Thoracic aorta (tissue), 2 donors: ENCODE measurements at regions not wholly inside any gene's neighbourhood (a gene's known extent, or its start where the extent isn't known, plus 50 kb on each side); places are given as distances from the start of the nearest gene placed in this dataset.

Experiments used
- ATAC-seq: fragments of 150-250 bp; one replicate; pipeline ENCODE4 v1.8.0; 2017; ENCODE audit warnings: low read depth; ENCODE audit not compliant: insufficient number of reproducible peaks, low FRiP score
- DNase-seq: peaks from one replicate; pipeline ENCODE4 v3.0.0-alpha.2; 2020; ENCODE audit warnings: low spot score
- H3K27ac ChIP-seq, 2 donors: fragments of 200-600 bp; sonication (generic); 1 replicate in 1 of 2; 2 replicates in 1 of 2; pipeline ENCODE4 v1.5.1; 2016; ENCODE audit warnings: mild to moderate bottlenecking in 2 of 2, moderate library complexity in 2 of 2
- H3K27me3 ChIP-seq: fragments of 200-600 bp; sonication (generic); replicated peaks from 2 replicates; pipeline ENCODE4 v1.6.0; 2016; ENCODE audit warnings: mild to moderate bottlenecking; ENCODE audit not compliant: insufficient read depth
- H3K36me3 ChIP-seq: fragments of 200-600 bp; sonication (generic); one replicate; pipeline ENCODE4 v1.5.1; 2016
- H3K4me1 ChIP-seq, 2 donors: fragments of 200-600 bp; sonication (generic); 1 replicate in 1 of 2; 2 replicates in 1 of 2; pipeline versions ENCODE4 v1.5.1 to v1.6.0; 2016; ENCODE audit warnings: low read depth in 2 of 2, mild to moderate bottlenecking in 1 of 2; ENCODE audit not compliant: control insufficient read depth in 1 of 2
- H3K4me3 ChIP-seq: fragments of 200-600 bp; sonication (generic); 2 replicates; pipeline ENCODE4 v1.5.1; 2016; ENCODE audit warnings: mild to moderate bottlenecking
- H3K9me3 ChIP-seq: fragments of 200-600 bp; sonication (generic); 2 replicates; pipeline ENCODE4 v1.5.1; 2016
- CTCF ChIP-seq: fragments of 200-600 bp; sonication (generic); IDR thresholded peaks from one replicate; pipeline ENCODE4 v1.5.1; 2019; ENCODE audit warnings: antibody characterized with exemption

GRCh38 chr1:90370686-90371447 is 346.2 kb downstream of the BARHL2 start:
- Histone ChIP-seq H3K27me3 (no peaks in the 10 kb centered on the region), H3K36me3 (no peaks in the 10 kb centered on the region), H3K4me3 (no peak overlapping the region), H3K4me1 (peaks cover 11 to 28% of the 10 kb centered on the region in 2 donors), H3K9me3 (no peaks in the 10 kb centered on the region), H3K27ac (no peak overlapping the region)
- DNase-seq: no peak
- no peak for TF ChIP-seq CTCF
- ATAC-seq: no peak

DNA sequence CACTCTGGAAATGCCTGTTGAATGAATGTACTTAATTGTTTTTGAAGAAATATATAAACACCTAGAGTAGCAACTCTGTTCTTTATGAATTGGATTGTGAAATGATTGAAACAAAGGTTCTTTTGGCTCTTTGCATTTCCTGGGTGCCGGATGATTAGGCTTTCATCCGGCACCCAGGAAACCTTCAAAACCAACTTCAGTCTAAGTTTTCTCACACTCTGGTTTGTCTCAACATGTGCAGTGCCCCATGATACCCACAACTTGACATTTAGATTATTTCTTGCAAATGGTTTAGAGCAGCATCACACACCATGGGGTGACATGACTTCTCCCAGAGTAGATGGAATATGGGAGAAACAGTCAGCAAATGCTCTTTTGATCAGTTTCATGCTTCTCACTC is 354.9 kb downstream of the BARHL2 start:
- Histone ChIP-seq H3K4me1 (peaks cover 0 to 5% of the 10 kb centered on the region in 2 donors), H3K27me3 (no peaks in the 10 kb centered on the region), H3K9me3 (no peaks in the 10 kb centered on the region), H3K27ac (no peak overlapping the region), H3K36me3 (no peaks in the 10 kb centered on the region), H3K4me3 (no peak overlapping the region)
- DNase-seq (no peak), ATAC-seq (no peak)
- no peak for TF ChIP-seq CTCF

- no peak for TF ChIP-seq CTCF
- DNase-seq (no peak), ATAC-seq (no peak)
- Histone ChIP-seq H3K4me1 (no peaks in the 10 kb centered on the region), H3K27me3 (no peaks in the 10 kb centered on the region), H3K36me3 (no peaks in the 10 kb centered on the region), H3K9me3 (no peaks in the 10 kb centered on the region), H3K4me3 (no peak overlapping the region), H3K27ac (no peak overlapping the region)
Measured at GRCh38 chr1:90361026-90361425, 356.1 kb downstream of the BARHL2 start.

- Histone ChIP-seq H3K27ac (no peak overlapping the region), H3K4me3 (no peak overlapping the region), H3K36me3 (no peaks in the 10 kb centered on the region), H3K9me3 (no peaks in the 10 kb centered on the region), H3K4me1 (no peaks in the 10 kb centered on the region), H3K27me3 (no peaks in the 10 kb centered on the region)
- DNase-seq (no peak), ATAC-seq (no peak)
- TF ChIP-seq CTCF: no peak
Measured at GRCh38 chr1:90359994-90360393, 357.1 kb downstream of the BARHL2 start.

DNA sequence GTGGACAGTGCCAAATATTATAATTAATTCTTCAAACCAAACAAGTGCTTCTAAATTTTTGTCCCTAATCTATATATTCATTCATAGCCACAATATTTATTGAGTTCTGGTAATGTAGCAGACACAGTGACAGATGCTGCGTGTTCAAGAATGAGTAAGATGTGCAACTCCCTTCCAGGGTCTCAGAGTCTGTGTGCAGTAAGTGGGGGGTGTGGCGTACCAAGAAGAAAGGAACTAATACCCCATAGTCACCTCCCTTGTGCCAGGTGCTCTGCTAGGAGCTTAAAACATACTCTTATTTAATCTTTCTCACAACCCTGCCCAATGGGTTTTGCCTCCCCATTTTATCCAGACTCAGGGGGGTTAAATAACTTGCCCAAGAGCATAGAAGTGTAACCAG is 358.7 kb downstream of the BARHL2 start:
- no peak for ATAC-seq
- H3K36me3 ChIP-seq: no peaks in the 10 kb centered on the region
- H3K27me3 ChIP-seq: no peaks in the 10 kb centered on the region
- H3K9me3 ChIP-seq: no peaks in the 10 kb centered on the region
- DNase-seq: no peak
- no peak for TF ChIP-seq CTCF
- no peak overlapping the region for H3K27ac ChIP-seq
- no peaks in the 10 kb centered on the region for H3K4me1 ChIP-seq
- no peak overlapping the region for H3K4me3 ChIP-seq
